ENCODE measurements at regions not wholly inside any gene's neighbourhood (a gene's known extent, or its start where the extent isn't known, plus 50 kb on each side); places are given as distances from the start of the nearest gene placed in this dataset.
"Not testable (repeated sequence)": the region's sequence is repeated elsewhere in the genome, so short reads cannot be mapped to it uniquely, and the experiment has no call there.

GRCh38 chr7:68892236-68892635 is 706.0 kb upstream of the AUTS2 start:
- DNase-seq: no peak

GRCh38 chr7:68893411-68893810 is 704.9 kb upstream of the AUTS2 start:
- DNase-seq: no peak

- not testable (repeated sequence) for DNase-seq
Measured at GRCh38 chr7:68899156-68899555, 699.1 kb upstream of the AUTS2 start.

GRCh38 chr7:68900096-68900495 is 698.2 kb upstream of the AUTS2 start:
- no peak for DNase-seq

- DNase-seq: no peak
Measured at GRCh38 chr7:68904630-68905029, 693.6 kb upstream of the AUTS2 start.

GRCh38 chr7:68911754-68912153 is 686.5 kb upstream of the AUTS2 start:
- DNase-seq: no peak

- no peak for DNase-seq
Measured at GRCh38 chr7:68914006-68914405, 684.3 kb upstream of the AUTS2 start.

- no peak for DNase-seq
Measured at GRCh38 chr7:68917041-68917651, 681.1 kb upstream of the AUTS2 start.

- no peak for DNase-seq
Measured at GRCh38 chr7:68918621-68919020, 679.7 kb upstream of the AUTS2 start.

GRCh38 chr7:68922850-68923249 is 675.4 kb upstream of the AUTS2 start:
- no peak for DNase-seq

GRCh38 chr7:68925241-68925640 is 673.0 kb upstream of the AUTS2 start:
- DNase-seq: no peak

- DNase-seq: no peak
Measured at GRCh38 chr7:68929781-68930261, 668.5 kb upstream of the AUTS2 start.

GRCh38 chr7:68936471-68937035 is 661.7 kb upstream of the AUTS2 start:
- no peak for DNase-seq

GRCh38 chr7:68938151-68938550 is 660.1 kb upstream of the AUTS2 start:
- DNase-seq: no peak

GRCh38 chr7:68943786-68944185 is 654.5 kb upstream of the AUTS2 start:
- no peak for DNase-seq

GRCh38 chr7:68955656-68956055 is 642.6 kb upstream of the AUTS2 start:
- DNase-seq: no peak

- DNase-seq: no peak
Measured at GRCh38 chr7:68958571-68958970, 639.7 kb upstream of the AUTS2 start.

- no peak for DNase-seq
Measured at GRCh38 chr7:68963552-68963951, 634.7 kb upstream of the AUTS2 start.

- DNase-seq: no peak
Measured at GRCh38 chr7:68964060-68964459, 634.2 kb upstream of the AUTS2 start.

GRCh38 chr7:68965351-68965750 is 632.9 kb upstream of the AUTS2 start:
- DNase-seq: no peak

GRCh38 chr7:68967598-68967997 is 630.7 kb upstream of the AUTS2 start:
- DNase-seq: no peak

- no peak for DNase-seq
Measured at GRCh38 chr7:68969571-68969970, 628.7 kb upstream of the AUTS2 start.

GRCh38 chr7:68971634-68972340 is 626.5 kb upstream of the AUTS2 start:
- DNase-seq: no peak

GRCh38 chr7:68977385-68978055 is 620.8 kb upstream of the AUTS2 start:
- DNase-seq: no peak
